LNCaP clone FGC (cell line): ENCODE measurements at regions not wholly inside any gene's neighbourhood (a gene's known extent, or its start where the extent isn't known, plus 50 kb on each side); places are given as distances from the start of the nearest gene placed in this dataset.

Source experiments
- DNase-seq: peaks from one replicate; pipeline ENCODE4 v3.0.0-alpha.2; 2011; ENCODE audit warnings: low read depth
- H3K4me3 ChIP-seq: 2 replicates; pipeline ENCODE4 v1.5.1; 2011; ENCODE audit warnings: mild to moderate bottlenecking, low read depth, low read length, control low read depth
- TF ChIP-seq, protein P1 (sequence below): IDR thresholded peaks from 2 replicates; pipeline ENCODE4 v1.5.1; 2012; ENCODE audit warnings: mild to moderate bottlenecking; ENCODE audit not compliant: control insufficient read depth, insufficient read depth; ENCODE audit errors: extremely low read depth

GRCh38 chr13:40113643-40114304 lies 458.3 kb downstream of the COG6 start:
- DNase-seq, result no peak
- no peak overlapping the region for H3K4me3 ChIP-seq
- TF ChIP-seq, protein P1, sequence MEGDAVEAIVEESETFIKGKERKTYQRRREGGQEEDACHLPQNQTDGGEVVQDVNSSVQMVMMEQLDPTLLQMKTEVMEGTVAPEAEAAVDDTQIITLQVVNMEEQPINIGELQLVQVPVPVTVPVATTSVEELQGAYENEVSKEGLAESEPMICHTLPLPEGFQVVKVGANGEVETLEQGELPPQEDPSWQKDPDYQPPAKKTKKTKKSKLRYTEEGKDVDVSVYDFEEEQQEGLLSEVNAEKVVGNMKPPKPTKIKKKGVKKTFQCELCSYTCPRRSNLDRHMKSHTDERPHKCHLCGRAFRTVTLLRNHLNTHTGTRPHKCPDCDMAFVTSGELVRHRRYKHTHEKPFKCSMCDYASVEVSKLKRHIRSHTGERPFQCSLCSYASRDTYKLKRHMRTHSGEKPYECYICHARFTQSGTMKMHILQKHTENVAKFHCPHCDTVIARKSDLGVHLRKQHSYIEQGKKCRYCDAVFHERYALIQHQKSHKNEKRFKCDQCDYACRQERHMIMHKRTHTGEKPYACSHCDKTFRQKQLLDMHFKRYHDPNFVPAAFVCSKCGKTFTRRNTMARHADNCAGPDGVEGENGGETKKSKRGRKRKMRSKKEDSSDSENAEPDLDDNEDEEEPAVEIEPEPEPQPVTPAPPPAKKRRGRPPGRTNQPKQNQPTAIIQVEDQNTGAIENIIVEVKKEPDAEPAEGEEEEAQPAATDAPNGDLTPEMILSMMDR, result no peak

- DNase-seq, result no peak
- TF ChIP-seq, protein P1, result no peak
- H3K4me3 ChIP-seq, result no peak overlapping the region
These were observed 458.9 kb downstream of the COG6 start for GRCh38 chr13:40114305-40114896.

- DNase-seq, result no peak
- H3K4me3 ChIP-seq, result no peak overlapping the region
- TF ChIP-seq, protein P1, result no peak
These were observed 460.0 kb downstream of the COG6 start for GRCh38 chr13:40115426-40115825.

GRCh38 chr13:40116008-40116407 lies 460.5 kb downstream of the COG6 start:
- DNase-seq, result no peak
- H3K4me3 ChIP-seq, result no peak overlapping the region
- TF ChIP-seq, protein P1, result no peak

GRCh38 chr13:40118337-40118736 lies 462.9 kb downstream of the COG6 start:
- H3K4me3 ChIP-seq, result no peak overlapping the region
- no peak for DNase-seq

GRCh38 chr13:40119852-40120251 lies 464.4 kb downstream of the COG6 start:
- no peak overlapping the region for H3K4me3 ChIP-seq
- no peak for DNase-seq
- TF ChIP-seq, protein P1, result no peak

More at GRCh38 chr13:40118337-40118736, 462.9 kb downstream of the COG6 start:
- TF ChIP-seq, protein P1, result no peak

GRCh38 chr13:40120288-40120687 lies 464.8 kb downstream of the COG6 start:
- H3K4me3 ChIP-seq, result no peak overlapping the region
- TF ChIP-seq, protein P1, result no peak
- no peak for DNase-seq
